IMR-90 (cell line): ENCODE measurements at regions not wholly inside any gene's neighbourhood (a gene's known extent, or its start where the extent isn't known, plus 50 kb on each side); places are given as distances from the start of the nearest gene placed in this dataset.

Experiments used
- ATAC-seq: fragments of 200-7000 bp; cut with Tn5 transposase; 2 replicates; pipeline ENCODE4 v1.9.1; 2020; ENCODE audit warnings: low read depth, mild to moderate bottlenecking, moderate library complexity
- BruUV-seq: library from RNA; stranded (reverse); fragments of 400-500 nt; replicated peaks from 2 replicates; lab custom pipeline; 2021; lab: Mats Ljungman, UMichigan
- CTCF ChIA-PET: fragments of 300-600 bp; formaldehyde crosslinking; extraction: SDS; loops from one replicate; lab custom pipeline; 2021; ENCODE audit warnings: antibody characterized with exemption; lab: Yijun Ruan, JAX
- POLR2A ChIA-PET: fragments of 300-600 bp; sonication (Branson Sonifier 250); formaldehyde crosslinking; loops from one replicate; lab custom pipeline; 2022; ENCODE audit warnings: antibody characterized with exemption; ENCODE audit not compliant: unreplicated experiment; lab: Charles Lee
- DNase-seq: peaks from one replicate; pipeline ENCODE4 v3.0.0; 2013
- H2AFZ ChIP-seq: replicated peaks from 2 replicates; pipeline ENCODE3; 2013; ENCODE audit warnings: low read length, mild to moderate bottlenecking; ENCODE audit not compliant: poor library complexity
- H2AK5ac ChIP-seq: 2 replicates; pipeline ENCODE4 v1.6.1; 2013; ENCODE audit warnings: low read depth, low read length, inconsistent platforms
- H2AK9ac ChIP-seq: replicated peaks from 2 replicates; pipeline ENCODE3; 2013; ENCODE audit warnings: mild to moderate bottlenecking, low read depth, low read length, moderate library complexity; ENCODE audit not compliant: poor library complexity
- H2BK120ac ChIP-seq: 2 replicates; pipeline ENCODE4 v1.6.1; 2013; ENCODE audit warnings: low read depth, low read length, inconsistent platforms
- H2BK15ac ChIP-seq: 3 replicates; pipeline ENCODE4 v1.6.1; 2013; ENCODE audit warnings: low read depth, low read length, inconsistent platforms
- H2BK20ac ChIP-seq: 2 replicates; pipeline ENCODE4 v1.6.1; 2013; ENCODE audit warnings: low read depth, mild to moderate bottlenecking, inconsistent platforms, low read length, moderate library complexity
- H2BK5ac ChIP-seq: 2 replicates; pipeline ENCODE4 v1.6.1; 2013; ENCODE audit warnings: mild to moderate bottlenecking, low read depth, low read length, inconsistent platforms; ENCODE audit not compliant: poor library complexity, severe bottlenecking
- H3K14ac ChIP-seq: replicated peaks from 2 replicates; pipeline ENCODE4 v1.6.1; 2013; ENCODE audit warnings: low read depth, low read length, inconsistent platforms
- H3K18ac ChIP-seq: 2 replicates; pipeline ENCODE4 v1.6.1; 2013; ENCODE audit warnings: low read depth, low read length, control low read depth
- H3K23ac ChIP-seq: 2 replicates; pipeline ENCODE4 v1.6.1; 2013; ENCODE audit warnings: low read depth, low read length, inconsistent platforms
- H3K27ac ChIP-seq: 2 replicates; pipeline ENCODE4 v1.5.1; 2013; ENCODE audit warnings: mild to moderate bottlenecking, control low read depth, low read length; ENCODE audit not compliant: insufficient read depth
- H3K27me3 ChIP-seq: 2 replicates; pipeline ENCODE4 v1.6.1; 2013; ENCODE audit warnings: low read length; ENCODE audit not compliant: control insufficient read depth, insufficient read depth
- H3K36me3 ChIP-seq: 2 replicates; pipeline ENCODE4 v1.6.1; 2013; ENCODE audit warnings: low read length, mixed read lengths; ENCODE audit not compliant: control insufficient read depth, insufficient read depth
- H3K4ac ChIP-seq: 2 replicates; pipeline ENCODE4 v1.6.1; 2013; ENCODE audit warnings: low read depth, low read length, inconsistent platforms
- H3K4me1 ChIP-seq: 2 replicates; pipeline ENCODE4 v1.6.1; 2013; ENCODE audit warnings: low read length, mixed read lengths; ENCODE audit not compliant: control insufficient read depth, insufficient read depth
- H3K4me2 ChIP-seq: 2 replicates; pipeline ENCODE4 v1.6.1; 2013; ENCODE audit warnings: low read depth, mild to moderate bottlenecking, control low read depth, low read length, moderate library complexity
- H3K4me3 ChIP-seq: 2 replicates; pipeline ENCODE4 v1.5.1; 2013; ENCODE audit warnings: low read depth, mild to moderate bottlenecking, control low read depth, low read length, moderate library complexity; ENCODE audit not compliant: insufficient read depth
- H3K56ac ChIP-seq: 2 replicates; pipeline ENCODE4 v1.6.1; 2013; ENCODE audit warnings: low read length, inconsistent platforms; ENCODE audit not compliant: insufficient read depth; ENCODE audit errors: extremely low read depth
- H3K79me1 ChIP-seq, 2 experiments: 2 replicates each; pipeline ENCODE4 v1.6.1; 2013; ENCODE audit warnings: low read length in 2 of 2, inconsistent platforms in 1 of 2, low read depth in 1 of 2
- H3K9ac ChIP-seq: 2 replicates; pipeline ENCODE4 v1.6.1; 2013; ENCODE audit warnings: low read depth, low read length, control low read depth
- H3K9me1 ChIP-seq: 2 replicates; pipeline ENCODE4 v1.6.1; 2013; ENCODE audit warnings: low read length, inconsistent platforms; ENCODE audit not compliant: insufficient read depth
- H3K9me3 ChIP-seq: 2 replicates; pipeline ENCODE4 v1.6.1; 2013; ENCODE audit warnings: low read length; ENCODE audit not compliant: control insufficient read depth, insufficient read depth
- H4K20me1 ChIP-seq: 2 replicates; pipeline ENCODE4 v1.6.1; 2013; ENCODE audit warnings: low read length, inconsistent platforms; ENCODE audit not compliant: insufficient read depth
- H4K5ac ChIP-seq: 2 replicates; pipeline ENCODE4 v1.6.1; 2013; ENCODE audit warnings: mild to moderate bottlenecking, low read depth, low read length, control low read depth
- H4K8ac ChIP-seq, 2 experiments: 2 replicates each; pipeline ENCODE4 v1.6.1; 2013; ENCODE audit warnings: low read depth in 2 of 2, low read length in 2 of 2, control low read depth in 1 of 2, inconsistent platforms in 1 of 2
- H4K91ac ChIP-seq: 2 replicates; pipeline ENCODE4 v1.6.1; 2013; ENCODE audit warnings: low read depth, low read length, inconsistent platforms; ENCODE audit not compliant: insufficient read depth
- MAZ ChIP-seq: IDR thresholded peaks from 2 replicates; pipeline ENCODE4 v1.6.1; 2012; ENCODE audit warnings: low read depth, mild to moderate bottlenecking, low read length, improper control_type of control experiment, moderate library complexity, borderline replicate concordance
- MXI1 ChIP-seq: IDR thresholded peaks from 2 replicates; pipeline ENCODE4 v1.6.1; 2012; ENCODE audit warnings: low read depth, mild to moderate bottlenecking, low read length, moderate library complexity, borderline replicate concordance
- NFE2L2 ChIP-seq: fragments of 150-350 bp; IDR thresholded peaks from 2 replicates; pipeline ENCODE4 v1.6.1; 2016; ENCODE audit warnings: low read depth, mild to moderate bottlenecking, low read length
- POLR2A ChIP-seq: IDR thresholded peaks from 2 replicates; pipeline ENCODE4 v1.6.1; 2012; ENCODE audit warnings: mild to moderate bottlenecking, low read depth, low read length
- RAD21 ChIP-seq: IDR thresholded peaks from 2 replicates; pipeline ENCODE4 v1.6.1; 2012; ENCODE audit warnings: low read length, improper control_type of control experiment
- RCOR1 ChIP-seq: IDR thresholded peaks from 2 replicates; pipeline ENCODE4 v1.6.1; 2012; ENCODE audit warnings: mild to moderate bottlenecking, low read length, improper control_type of control experiment; ENCODE audit not compliant: insufficient replicate concordance
- RFX5 ChIP-seq: IDR thresholded peaks from 2 replicates; pipeline ENCODE4 v1.8.0; 2012; ENCODE audit warnings: low read depth, mild to moderate bottlenecking, low read length, moderate library complexity
- WGBS, 2 experiments: methylation state at CpG; one replicate each; pipeline versions ENCODE4 v1.1.5 to v1.1.7; 2013; ENCODE audit warnings: missing lambda C conversion rate in 2 of 2; ENCODE audit not compliant: insufficient read length in 1 of 2; ENCODE audit errors: extremely low coverage in 2 of 2; 5-methylcytosine and 5-hydroxymethylcytosine counted together
- dilution Hi-C: fragments of 300-500 bp; cut with HindIII; formaldehyde crosslinking; loops from one replicate; pipeline ENCODE4 v1.14.3; 2018; ENCODE audit warnings: low sequenced_read_pairs; ENCODE audit not compliant: unreplicated experiment
- in situ Hi-C: fragments of 300-500 bp; cut with MboI; formaldehyde crosslinking; loops from 3 replicates; pipeline ENCODE4 v1.14.3; 2019; ENCODE audit warnings: low sequenced_read_pairs, inconsistent platforms, mixed read lengths
- intact Hi-C: fragments of 100-400 bp; cut with micrococcal nuclease; formaldehyde crosslinking; loops from 2 replicates; pipeline ENCODE4 v1.10.0; 2022
- TF ChIP-seq, protein P1 (sequence below): fragments of 150-350 bp; IDR thresholded peaks from 2 replicates; pipeline ENCODE4 v1.6.1; 2017; ENCODE audit warnings: mild to moderate bottlenecking, antibody characterized with exemption, low read length, low read depth
- TF ChIP-seq, protein P2 (sequence below): conservative IDR thresholded peaks from 2 replicates; pipeline ENCODE4 v1.5.1; 2012; ENCODE audit warnings: mild to moderate bottlenecking, low read depth, low read length, improper control_type of control experiment

DNA sequence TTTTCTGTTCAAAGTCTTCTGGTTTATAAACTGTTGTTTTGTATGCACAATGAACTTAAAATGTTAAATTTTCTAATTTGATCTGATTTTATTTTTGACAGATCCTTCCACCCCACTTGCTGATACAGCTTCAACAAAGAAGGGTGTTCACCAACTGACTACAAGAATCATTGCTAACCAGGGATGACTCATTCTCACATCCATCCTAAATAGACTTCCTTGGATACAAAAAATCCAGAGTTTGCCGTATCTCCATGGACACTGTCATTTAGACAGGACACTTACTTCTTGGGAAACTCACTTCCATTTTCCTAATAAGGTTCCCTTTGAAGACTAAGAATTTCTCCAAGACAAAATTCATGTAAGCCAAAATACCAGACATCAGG is 111.6 kb upstream of the NWD2 start:
- no peak overlapping the region for H3K4ac ChIP-seq
- BruUV-seq: no TSS peak

More for the DNA sequence above, 111.6 kb upstream of the NWD2 start:
- H3K36me3 ChIP-seq: no peaks in the 10 kb centered on the region
- H3K23ac ChIP-seq: no peak overlapping the region
- H4K20me1 ChIP-seq: no peaks in the 10 kb centered on the region
- no peak overlapping the region for H3K9ac ChIP-seq
- ATAC-seq (no peak), DNase-seq (no peak)
- no peak overlapping the region for H2AK5ac ChIP-seq
- H2BK20ac ChIP-seq: no peak overlapping the region
- no peak overlapping the region for H3K4me2 ChIP-seq
- H4K91ac ChIP-seq: no peak overlapping the region
- no peak overlapping the region for H3K14ac ChIP-seq
- no peak overlapping the region for H2AK9ac ChIP-seq
- peaks cover 5% of the 10 kb centered on the region; the same call in 1 of the 2 replicates for H3K9me3 ChIP-seq
- H3K4me3 ChIP-seq: no peak overlapping the region
- TF ChIP-seq, protein P1, sequence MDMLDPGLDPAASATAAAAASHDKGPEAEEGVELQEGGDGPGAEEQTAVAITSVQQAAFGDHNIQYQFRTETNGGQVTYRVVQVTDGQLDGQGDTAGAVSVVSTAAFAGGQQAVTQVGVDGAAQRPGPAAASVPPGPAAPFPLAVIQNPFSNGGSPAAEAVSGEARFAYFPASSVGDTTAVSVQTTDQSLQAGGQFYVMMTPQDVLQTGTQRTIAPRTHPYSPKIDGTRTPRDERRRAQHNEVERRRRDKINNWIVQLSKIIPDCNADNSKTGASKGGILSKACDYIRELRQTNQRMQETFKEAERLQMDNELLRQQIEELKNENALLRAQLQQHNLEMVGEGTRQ: no peak
- TF ChIP-seq MXI1: no peak
- no peak for TF ChIP-seq RFX5
- TF ChIP-seq NFE2L2: no peak
- TF ChIP-seq RAD21: no peak
- TF ChIP-seq RCOR1: no peak
- TF ChIP-seq POLR2A: no peak
- TF ChIP-seq, protein P2, sequence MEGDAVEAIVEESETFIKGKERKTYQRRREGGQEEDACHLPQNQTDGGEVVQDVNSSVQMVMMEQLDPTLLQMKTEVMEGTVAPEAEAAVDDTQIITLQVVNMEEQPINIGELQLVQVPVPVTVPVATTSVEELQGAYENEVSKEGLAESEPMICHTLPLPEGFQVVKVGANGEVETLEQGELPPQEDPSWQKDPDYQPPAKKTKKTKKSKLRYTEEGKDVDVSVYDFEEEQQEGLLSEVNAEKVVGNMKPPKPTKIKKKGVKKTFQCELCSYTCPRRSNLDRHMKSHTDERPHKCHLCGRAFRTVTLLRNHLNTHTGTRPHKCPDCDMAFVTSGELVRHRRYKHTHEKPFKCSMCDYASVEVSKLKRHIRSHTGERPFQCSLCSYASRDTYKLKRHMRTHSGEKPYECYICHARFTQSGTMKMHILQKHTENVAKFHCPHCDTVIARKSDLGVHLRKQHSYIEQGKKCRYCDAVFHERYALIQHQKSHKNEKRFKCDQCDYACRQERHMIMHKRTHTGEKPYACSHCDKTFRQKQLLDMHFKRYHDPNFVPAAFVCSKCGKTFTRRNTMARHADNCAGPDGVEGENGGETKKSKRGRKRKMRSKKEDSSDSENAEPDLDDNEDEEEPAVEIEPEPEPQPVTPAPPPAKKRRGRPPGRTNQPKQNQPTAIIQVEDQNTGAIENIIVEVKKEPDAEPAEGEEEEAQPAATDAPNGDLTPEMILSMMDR: no peak
- no peak for TF ChIP-seq MAZ
- H2BK120ac ChIP-seq: no peak overlapping the region
- H2AFZ ChIP-seq: no peak overlapping the region
- no peak overlapping the region for H4K5ac ChIP-seq
- H2BK15ac ChIP-seq: no peak overlapping the region
- no CpG with 5 or more reads among the region's 1 CpG for WGBS, 2 experiments
- CTCF ChIA-PET: no interaction called here
- no peaks in the 10 kb centered on the region for H3K79me1 ChIP-seq
- no peaks in the 10 kb centered on the region for H3K9me1 ChIP-seq
- in situ Hi-C loops (no loop called here), dilution Hi-C loops (no loop called here), intact Hi-C loops (no loop called here)
- H3K27me3 ChIP-seq: no peaks in the 10 kb centered on the region
- no peak overlapping the region for H3K27ac ChIP-seq
- no peaks in the 10 kb centered on the region for H3K4me1 ChIP-seq
- no peak overlapping the region for H2BK5ac ChIP-seq
- POLR2A ChIA-PET: no interaction called here
- H3K56ac ChIP-seq: no peak overlapping the region
- H4K8ac ChIP-seq: no peak overlapping the region
- no peak overlapping the region for H3K18ac ChIP-seq
